ENCODE measurements at regions not wholly inside any gene's neighbourhood (a gene's known extent, or its start where the extent isn't known, plus 50 kb on each side); places are given as distances from the start of the nearest gene placed in this dataset.
"Not testable (repeated sequence)": the region's sequence is repeated elsewhere in the genome, so short reads cannot be mapped to it uniquely, and the experiment has no call there.

DNA sequence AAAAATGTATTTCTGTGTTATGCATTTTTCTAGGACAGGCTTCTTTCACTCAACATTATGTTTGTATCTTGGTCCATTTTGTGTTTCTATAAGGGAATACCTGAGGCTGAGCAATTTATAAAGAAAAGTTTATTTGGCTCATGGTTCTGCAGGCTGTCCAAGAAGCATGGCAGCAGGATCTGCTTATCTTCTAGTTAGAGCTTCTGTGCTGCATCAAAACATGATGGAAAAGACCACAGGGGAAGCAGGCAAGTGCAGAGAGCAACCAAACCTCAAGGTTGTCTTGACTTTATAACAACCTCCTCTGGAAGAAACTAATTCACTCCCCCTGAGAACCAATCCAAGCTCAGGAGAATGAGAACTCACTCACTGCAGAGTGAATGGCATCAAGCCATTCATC, 1601.0 kb upstream of the NUDT12 start:
- no peaks in the 10 kb centered on the region for H3K36me3 ChIP-seq (ENCODE audit: control insufficient read depth in 4 of 4, insufficient read depth in 3 of 4, low read depth in 1 of 4, low read length in 3 of 4)
- no peaks in the 10 kb centered on the region for H3K4me1 ChIP-seq (ENCODE audit: control insufficient read depth in 4 of 4, insufficient read depth in 4 of 4, low read length in 3 of 4)
- no peaks in the 10 kb centered on the region for H3K27me3 ChIP-seq (ENCODE audit: control insufficient read depth in 4 of 4, insufficient read depth in 4 of 4, low read length in 3 of 4)
- no peaks in the 10 kb centered on the region for H3K9me3 ChIP-seq (ENCODE audit: control insufficient read depth in 4 of 4, low read length in 3 of 4)
- no peak overlapping the region for H3K27ac ChIP-seq (ENCODE audit: low read depth in 1 of 2, low read length in 2 of 2)
- TF ChIP-seq GABPA (IDR thresholded peaks at IDR 0.05 in 1 of 2, conservative IDR thresholded peaks at IDR 0.05 in 1 of 2) (no peak), TAF1 (conservative IDR thresholded peaks at IDR 0.05) (no peak), NR2F2 (IDR thresholded peaks at IDR 0.05) (no peak), JUND (IDR thresholded peaks at IDR 0.05) (no peak), EGR1 (IDR thresholded peaks at IDR 0.05; ENCODE audit: low read depth in 2 of 2) (no peak), FOXA1 (IDR thresholded peaks at IDR 0.05) (no peak), RXRA (IDR thresholded peaks at IDR 0.05) (no peak), SP1 (IDR thresholded peaks at IDR 0.05) (no peak), RAD21 (IDR thresholded peaks at IDR 0.05) (no peak)
- TF ChIP-seq, protein P1, sequence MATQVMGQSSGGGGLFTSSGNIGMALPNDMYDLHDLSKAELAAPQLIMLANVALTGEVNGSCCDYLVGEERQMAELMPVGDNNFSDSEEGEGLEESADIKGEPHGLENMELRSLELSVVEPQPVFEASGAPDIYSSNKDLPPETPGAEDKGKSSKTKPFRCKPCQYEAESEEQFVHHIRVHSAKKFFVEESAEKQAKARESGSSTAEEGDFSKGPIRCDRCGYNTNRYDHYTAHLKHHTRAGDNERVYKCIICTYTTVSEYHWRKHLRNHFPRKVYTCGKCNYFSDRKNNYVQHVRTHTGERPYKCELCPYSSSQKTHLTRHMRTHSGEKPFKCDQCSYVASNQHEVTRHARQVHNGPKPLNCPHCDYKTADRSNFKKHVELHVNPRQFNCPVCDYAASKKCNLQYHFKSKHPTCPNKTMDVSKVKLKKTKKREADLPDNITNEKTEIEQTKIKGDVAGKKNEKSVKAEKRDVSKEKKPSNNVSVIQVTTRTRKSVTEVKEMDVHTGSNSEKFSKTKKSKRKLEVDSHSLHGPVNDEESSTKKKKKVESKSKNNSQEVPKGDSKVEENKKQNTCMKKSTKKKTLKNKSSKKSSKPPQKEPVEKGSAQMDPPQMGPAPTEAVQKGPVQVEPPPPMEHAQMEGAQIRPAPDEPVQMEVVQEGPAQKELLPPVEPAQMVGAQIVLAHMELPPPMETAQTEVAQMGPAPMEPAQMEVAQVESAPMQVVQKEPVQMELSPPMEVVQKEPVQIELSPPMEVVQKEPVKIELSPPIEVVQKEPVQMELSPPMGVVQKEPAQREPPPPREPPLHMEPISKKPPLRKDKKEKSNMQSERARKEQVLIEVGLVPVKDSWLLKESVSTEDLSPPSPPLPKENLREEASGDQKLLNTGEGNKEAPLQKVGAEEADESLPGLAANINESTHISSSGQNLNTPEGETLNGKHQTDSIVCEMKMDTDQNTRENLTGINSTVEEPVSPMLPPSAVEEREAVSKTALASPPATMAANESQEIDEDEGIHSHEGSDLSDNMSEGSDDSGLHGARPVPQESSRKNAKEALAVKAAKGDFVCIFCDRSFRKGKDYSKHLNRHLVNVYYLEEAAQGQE (IDR thresholded peaks at IDR 0.05): no peak
- TF ChIP-seq, protein P2, sequence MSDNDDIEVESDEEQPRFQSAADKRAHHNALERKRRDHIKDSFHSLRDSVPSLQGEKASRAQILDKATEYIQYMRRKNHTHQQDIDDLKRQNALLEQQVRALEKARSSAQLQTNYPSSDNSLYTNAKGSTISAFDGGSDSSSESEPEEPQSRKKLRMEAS (IDR thresholded peaks at IDR 0.05): no peak
- DNase-seq (ENCODE audit: low spot score): no peak
- H3K4me3 ChIP-seq (ENCODE audit: low read depth in 1 of 3, low read length in 3 of 3): no peak overlapping the region
- no peak overlapping the region for H3K9ac ChIP-seq (ENCODE audit: low read depth in 1 of 2, low read length in 2 of 2)

DNA sequence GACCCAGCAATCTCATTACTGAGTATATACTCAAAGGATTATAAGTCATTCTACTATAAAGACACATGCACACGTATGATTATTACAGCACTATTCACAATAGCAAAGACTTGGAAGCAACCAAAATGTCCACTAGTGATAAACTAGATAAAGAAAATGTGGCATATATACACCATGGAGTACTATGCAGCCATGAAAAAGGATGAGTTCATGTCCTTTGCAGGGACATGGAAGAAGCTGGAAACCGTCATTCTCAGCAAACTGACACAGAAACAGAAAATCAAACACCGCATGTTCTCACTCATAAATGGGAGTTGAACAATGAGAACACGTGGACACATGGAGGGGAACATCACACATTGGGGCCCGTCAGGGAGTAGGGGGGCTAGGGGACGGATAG, 1600.0 kb upstream of the NUDT12 start:
- H3K36me3 ChIP-seq (ENCODE audit: control insufficient read depth in 4 of 4, insufficient read depth in 3 of 4, low read depth in 1 of 4, low read length in 3 of 4); H3K4me1 ChIP-seq (ENCODE audit: control insufficient read depth in 4 of 4, insufficient read depth in 4 of 4, low read length in 3 of 4); DNase-seq (ENCODE audit: low spot score); H3K9me3 ChIP-seq (ENCODE audit: control insufficient read depth in 4 of 4, low read length in 3 of 4); H3K27ac ChIP-seq (ENCODE audit: low read depth in 1 of 2, low read length in 2 of 2); H3K9ac ChIP-seq (ENCODE audit: low read depth in 1 of 2, low read length in 2 of 2); H3K27me3 ChIP-seq (ENCODE audit: control insufficient read depth in 4 of 4, insufficient read depth in 4 of 4, low read length in 3 of 4); H3K4me3 ChIP-seq (ENCODE audit: low read depth in 1 of 3, low read length in 3 of 3): not testable (repeated sequence)
- WGBS: 88% methylated on average over 6 of the region's 6 CpGs

DNA sequence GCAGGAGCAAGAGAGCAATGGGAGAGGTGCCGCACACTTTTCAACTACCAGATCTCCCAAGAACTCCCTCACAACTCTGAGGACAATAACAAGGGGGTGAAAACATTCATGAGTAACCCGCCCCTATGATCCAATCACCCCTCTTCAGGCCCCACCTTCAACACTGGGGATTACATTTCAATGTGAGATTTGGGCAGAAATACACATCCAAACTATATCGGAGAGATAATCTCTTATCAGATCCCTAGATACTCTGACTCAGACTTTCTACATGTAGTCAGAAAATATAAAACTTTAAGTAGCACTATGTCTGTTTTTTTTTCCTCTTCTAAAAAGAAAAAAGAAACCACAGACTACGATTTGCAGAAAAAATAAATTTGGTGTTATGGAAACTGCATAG, 1595.9 kb upstream of the NUDT12 start:
- Histone ChIP-seq H3K36me3 (ENCODE audit: control insufficient read depth in 4 of 4, insufficient read depth in 3 of 4, low read depth in 1 of 4, low read length in 3 of 4) (no peaks in the 10 kb centered on the region), H3K9me3 (ENCODE audit: control insufficient read depth in 4 of 4, low read length in 3 of 4) (no peaks in the 10 kb centered on the region), H3K4me1 (ENCODE audit: control insufficient read depth in 4 of 4, insufficient read depth in 4 of 4, low read length in 3 of 4) (no peaks in the 10 kb centered on the region), H3K4me3 (ENCODE audit: low read depth in 1 of 3, low read length in 3 of 3) (no peak overlapping the region), H3K9ac (ENCODE audit: low read depth in 1 of 2, low read length in 2 of 2) (no peak overlapping the region), H3K27ac (ENCODE audit: low read depth in 1 of 2, low read length in 2 of 2) (no peak overlapping the region), H3K27me3 (ENCODE audit: control insufficient read depth in 4 of 4, insufficient read depth in 4 of 4, low read length in 3 of 4) (peaks cover 0 to 3% (median 0%) of the 10 kb centered on the region in 4 donors)
- DNase-seq (ENCODE audit: low spot score): no peak
- TF ChIP-seq, protein P3, sequence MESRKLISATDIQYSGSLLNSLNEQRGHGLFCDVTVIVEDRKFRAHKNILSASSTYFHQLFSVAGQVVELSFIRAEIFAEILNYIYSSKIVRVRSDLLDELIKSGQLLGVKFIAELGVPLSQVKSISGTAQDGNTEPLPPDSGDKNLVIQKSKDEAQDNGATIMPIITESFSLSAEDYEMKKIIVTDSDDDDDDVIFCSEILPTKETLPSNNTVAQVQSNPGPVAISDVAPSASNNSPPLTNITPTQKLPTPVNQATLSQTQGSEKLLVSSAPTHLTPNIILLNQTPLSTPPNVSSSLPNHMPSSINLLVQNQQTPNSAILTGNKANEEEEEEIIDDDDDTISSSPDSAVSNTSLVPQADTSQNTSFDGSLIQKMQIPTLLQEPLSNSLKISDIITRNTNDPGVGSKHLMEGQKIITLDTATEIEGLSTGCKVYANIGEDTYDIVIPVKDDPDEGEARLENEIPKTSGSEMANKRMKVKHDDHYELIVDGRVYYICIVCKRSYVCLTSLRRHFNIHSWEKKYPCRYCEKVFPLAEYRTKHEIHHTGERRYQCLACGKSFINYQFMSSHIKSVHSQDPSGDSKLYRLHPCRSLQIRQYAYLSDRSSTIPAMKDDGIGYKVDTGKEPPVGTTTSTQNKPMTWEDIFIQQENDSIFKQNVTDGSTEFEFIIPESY (IDR thresholded peaks at IDR 0.05): no peak
- TF ChIP-seq, protein P2 (IDR thresholded peaks at IDR 0.05): no peak
- TF ChIP-seq TAF1 (conservative IDR thresholded peaks at IDR 0.05) (no peak), NR2F2 (IDR thresholded peaks at IDR 0.05) (no peak)
- WGBS: 72% methylated on average over 4 of the region's 4 CpGs

Data from liver (tissue), 7 donors.